Activated CD4-positive, alpha-beta T cell treated with anti-CD3 and anti-CD28 coated beads, Interleukin-2, amount 50 U/mL, for 16 hours (primary cell): ENCODE measurements at regions not wholly inside any gene's neighbourhood (a gene's known extent, or its start where the extent isn't known, plus 50 kb on each side); places are given as distances from the start of the nearest gene placed in this dataset.
"Not testable (repeated sequence)": the region's sequence is repeated elsewhere in the genome, so short reads cannot be mapped to it uniquely, and the experiment has no call there.

Experiments
- DNase-seq: peaks from one replicate; pipeline ENCODE4 v3.0.0-alpha.2; 2020

DNA sequence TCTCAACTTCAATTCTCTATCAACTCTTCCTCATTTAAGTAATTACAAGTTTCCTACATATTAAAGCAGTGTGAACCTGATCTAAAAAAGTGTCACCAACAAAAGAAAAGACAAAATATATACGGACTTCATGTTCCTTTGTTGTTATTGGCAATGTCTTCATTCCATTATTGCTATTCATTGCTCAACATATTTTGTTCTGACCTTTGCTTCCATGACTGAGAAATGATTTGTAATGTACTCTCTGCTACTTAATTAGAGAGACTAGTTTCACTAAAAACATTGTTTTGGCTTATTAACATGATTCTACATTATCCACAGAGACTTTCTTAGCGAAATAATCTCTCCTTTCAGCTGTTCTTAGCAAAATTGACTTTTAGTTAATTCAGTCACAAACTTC, 657.2 kb upstream of the ROBO1 start:
- no peak for DNase-seq

- DNase-seq, result no peak
Observed at GRCh38 chr3:80408030-80408721, 640.4 kb upstream of the ROBO1 start.

GRCh38 chr3:80405618-80406017, 637.8 kb upstream of the ROBO1 start:
- DNase-seq, result no peak

- peak; percentile 26 for DNase-seq
Observed at GRCh38 chr3:80395023-80395422, 627.2 kb upstream of the ROBO1 start.

DNA sequence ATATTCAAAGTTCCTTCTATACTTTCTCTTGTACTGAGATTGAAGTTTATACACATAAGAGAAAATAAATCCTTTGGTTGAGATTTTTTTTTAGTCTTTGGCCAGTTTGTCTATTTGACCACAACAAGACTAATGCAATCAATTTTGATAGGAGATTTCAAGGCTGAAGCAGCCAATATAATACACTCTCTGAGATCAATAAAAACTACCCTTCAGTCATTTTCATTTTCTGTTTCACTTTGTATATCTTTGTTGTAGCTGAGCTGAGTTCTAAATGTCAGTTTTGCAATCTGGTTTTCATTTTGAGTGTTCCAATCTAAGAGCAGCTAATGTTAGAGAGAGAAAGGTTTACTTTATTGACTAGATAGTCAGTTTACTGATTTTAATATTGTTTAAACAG, 623.8 kb upstream of the ROBO1 start:
- peak; percentile 3 for DNase-seq

DNA sequence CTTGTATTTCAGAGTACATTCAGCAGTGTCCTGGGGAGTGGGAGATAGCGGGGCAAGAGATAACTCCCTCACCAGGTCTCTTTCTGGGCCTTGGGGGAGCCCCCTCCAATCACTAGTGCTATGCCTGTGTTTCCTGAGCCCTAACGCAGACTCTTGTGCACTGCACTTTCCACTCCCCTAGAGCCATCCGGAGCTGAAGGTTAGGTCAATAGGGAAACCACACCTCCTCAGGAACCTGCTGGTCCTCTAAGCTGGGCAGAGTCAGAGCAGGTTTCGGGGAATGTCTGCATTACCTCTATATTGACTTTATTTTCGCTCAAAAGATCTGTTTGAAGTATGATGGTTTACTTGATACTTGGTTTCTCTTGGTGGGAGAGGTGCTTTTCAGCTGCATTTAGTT, 617.0 kb upstream of the ROBO1 start:
- no peak for DNase-seq

GRCh38 chr3:80374423-80374822, 606.6 kb upstream of the ROBO1 start:
- DNase-seq, result no peak

GRCh38 chr3:80368616-80369015, 600.8 kb upstream of the ROBO1 start:
- no peak for DNase-seq

DNA sequence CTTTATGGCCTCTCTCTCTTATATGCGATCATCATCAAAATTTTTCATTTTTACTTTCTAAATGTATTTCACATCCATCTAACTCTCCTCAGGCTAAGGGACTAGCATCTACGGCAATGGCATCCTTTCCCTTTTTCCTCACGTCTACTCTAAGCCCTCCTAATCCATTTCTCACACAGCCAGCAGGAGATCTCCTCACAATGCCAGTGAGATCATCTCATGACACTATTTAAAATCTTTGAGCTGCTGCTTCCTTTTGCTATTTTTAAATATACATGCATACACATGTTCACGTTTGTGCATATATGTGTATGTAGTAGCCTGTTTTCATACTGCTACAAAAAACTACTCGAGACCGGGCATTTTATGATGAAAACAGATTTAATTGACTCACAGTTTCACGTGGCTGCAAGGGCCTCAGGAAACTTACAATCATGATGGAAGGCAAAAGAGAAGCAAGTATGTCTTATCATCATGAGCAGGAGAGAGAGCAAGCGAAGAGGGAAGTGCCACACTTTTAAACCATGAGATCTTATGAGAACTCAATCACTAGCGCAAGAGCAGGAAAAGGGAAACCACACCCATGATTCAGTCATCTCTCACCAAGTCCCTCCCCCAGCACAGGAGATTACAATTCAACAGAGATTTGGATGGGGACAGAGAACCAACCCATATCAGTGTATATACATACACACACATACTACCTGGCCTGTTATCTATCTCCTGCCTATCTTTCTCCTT, 599.2 kb upstream of the ROBO1 start:
- no peak for DNase-seq

DNA sequence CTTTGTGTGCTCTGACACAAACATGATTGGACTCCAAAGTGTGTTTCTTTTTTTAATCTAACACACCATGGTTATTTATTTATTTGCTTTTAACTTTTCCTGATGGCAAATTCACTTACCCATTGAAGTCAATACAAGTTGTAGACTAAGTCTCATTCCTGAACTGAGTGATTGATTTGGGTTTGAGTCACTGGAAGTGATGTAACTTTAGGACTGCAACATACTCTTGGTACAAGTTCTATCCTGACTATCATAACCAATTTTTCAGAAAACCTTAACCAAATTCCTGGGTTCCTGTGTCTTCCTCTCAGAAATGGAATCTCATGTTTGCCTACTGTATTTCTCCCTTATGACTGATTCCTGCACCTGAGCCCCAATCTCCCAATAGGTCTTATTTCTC, 590.0 kb upstream of the ROBO1 start:
- DNase-seq, result no peak

GRCh38 chr3:80355144-80355543, 587.3 kb upstream of the ROBO1 start:
- no peak for DNase-seq

- no peak for DNase-seq
Observed at GRCh38 chr3:80351201-80351600, 583.4 kb upstream of the ROBO1 start.

GRCh38 chr3:80350771-80351170, 583.0 kb upstream of the ROBO1 start:
- no peak for DNase-seq

DNA sequence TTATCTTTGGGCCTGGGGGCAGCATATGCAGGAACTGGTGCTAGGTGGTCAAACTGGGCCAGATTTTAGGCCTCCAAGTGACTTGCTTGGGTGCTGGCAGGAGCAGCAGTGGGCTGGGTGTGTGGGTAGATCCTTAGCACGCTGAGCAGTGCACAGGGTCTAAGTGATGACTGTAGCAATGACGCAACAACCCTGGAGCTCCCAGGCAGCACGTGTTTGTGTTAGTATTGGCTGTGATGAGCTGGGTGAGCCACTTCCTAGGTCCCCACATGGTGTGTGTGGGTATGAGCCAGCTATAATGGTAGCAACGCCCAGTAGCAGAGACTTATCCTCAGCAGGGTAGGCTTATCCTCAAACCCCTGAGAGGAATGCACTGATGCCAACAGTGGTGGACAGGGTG, 570.6 kb upstream of the ROBO1 start:
- DNase-seq, result no peak

DNA sequence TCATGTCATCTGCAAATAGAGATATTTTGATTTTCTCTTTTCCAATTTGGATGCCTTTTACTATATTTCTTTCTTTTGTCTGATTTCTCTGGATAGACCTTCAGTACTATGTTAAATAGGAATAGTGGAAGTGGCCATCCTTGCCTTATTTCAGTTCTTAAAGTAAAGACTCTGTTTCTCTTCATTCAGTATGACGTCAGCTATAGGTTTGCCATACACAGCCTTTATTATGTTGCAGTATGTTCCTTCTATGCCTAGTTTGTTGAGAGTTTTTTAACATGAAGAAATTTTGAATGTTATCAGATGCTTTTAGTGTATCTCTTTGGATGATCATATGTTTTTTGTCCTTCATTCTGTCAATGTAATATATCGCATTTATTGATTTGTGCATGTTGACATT, 566.7 kb upstream of the ROBO1 start:
- DNase-seq, result no peak

DNA sequence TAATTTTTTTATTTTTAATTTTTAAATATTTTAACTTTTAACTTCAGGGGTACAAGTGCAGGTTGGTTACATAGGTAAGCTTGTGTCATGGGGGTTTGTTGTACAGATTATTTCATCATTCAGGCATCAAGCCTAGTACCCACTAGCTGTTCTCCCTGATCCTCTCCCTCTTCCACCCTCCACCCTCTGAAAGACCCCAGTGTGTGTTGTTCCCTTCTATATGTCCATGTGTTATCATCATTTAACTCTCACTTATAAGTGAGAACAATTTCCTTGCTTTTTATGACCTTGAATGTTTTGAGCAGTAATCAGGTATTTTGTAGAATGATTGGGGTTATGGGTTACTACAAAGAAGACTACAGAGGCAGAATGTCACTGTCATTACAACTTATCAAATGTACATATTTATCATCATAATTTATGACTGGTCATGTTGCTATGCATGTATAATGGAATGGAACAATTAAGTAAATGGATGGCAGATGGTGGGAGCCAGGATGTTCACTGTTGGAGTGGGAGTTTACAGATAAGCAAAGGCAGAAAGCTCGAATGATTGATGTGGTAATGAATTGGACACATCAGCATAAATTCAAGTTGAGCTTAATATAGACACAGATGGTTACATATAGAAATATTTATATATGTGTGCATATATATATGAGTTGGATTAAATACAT, 563.8 kb upstream of the ROBO1 start:
- no peak for DNase-seq

- DNase-seq, result not testable (repeated sequence)
Observed at GRCh38 chr3:80314541-80314940, 546.7 kb upstream of the ROBO1 start.

- DNase-seq, result no peak
Observed at GRCh38 chr3:80308637-80309036, 540.8 kb upstream of the ROBO1 start.

DNA sequence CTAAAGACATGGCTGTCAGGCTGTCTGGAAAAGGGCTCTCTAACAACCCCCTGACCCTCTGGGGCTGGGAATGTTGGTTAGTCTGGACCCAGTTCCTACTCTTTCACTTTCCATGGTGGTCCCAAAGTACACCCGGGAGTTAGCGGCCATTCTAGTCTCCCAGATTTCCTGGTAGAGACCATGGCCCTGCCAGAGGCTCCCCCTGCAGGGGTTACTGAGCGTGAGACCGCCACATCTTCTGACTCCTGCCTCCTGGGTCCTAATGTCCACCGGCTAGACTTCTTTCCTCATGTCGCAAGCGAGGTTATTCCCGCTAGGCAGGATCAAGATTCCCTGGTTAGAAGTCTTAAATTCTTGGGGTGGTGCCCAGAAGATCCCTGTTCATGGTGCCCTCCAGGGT, 540.0 kb upstream of the ROBO1 start:
- no peak for DNase-seq

DNA sequence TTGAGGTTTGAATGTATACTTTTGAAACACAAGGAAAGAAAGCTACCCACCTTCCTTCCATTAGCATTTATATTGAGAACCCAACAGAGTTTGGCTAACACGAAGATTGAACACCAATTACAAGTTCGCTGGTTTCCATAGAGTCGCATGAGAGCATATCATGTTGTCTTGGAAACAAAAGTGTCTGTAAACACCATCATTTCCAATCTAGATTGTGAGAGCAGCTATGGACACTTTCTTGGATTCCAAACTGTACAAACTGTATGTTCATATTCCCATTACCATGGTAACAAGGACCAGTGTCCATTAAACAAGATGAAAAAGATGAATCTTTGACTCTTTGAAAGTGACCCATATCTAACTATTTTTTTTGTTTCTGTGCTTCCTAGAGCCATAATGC, 529.9 kb upstream of the ROBO1 start:
- no peak for DNase-seq

DNA sequence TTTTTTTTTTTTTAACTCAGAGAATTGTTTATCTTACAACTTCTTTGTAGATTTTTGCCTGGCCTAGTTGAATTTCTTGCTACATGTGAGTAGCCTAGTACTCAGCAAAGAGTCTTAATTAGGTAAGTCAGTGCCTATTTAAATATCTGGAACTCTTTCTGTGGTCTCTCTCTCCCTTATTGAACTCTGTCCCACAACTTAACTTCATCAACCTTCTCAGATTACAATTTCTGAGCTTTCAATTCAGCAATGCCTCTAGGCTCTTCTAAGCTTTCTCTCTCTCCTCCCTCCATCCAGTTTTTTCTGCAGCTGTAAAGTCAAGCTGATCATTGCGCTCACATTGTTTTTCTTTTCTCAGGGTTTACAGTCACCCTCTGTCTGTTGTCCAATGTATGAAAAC, 517.6 kb upstream of the ROBO1 start:
- no peak for DNase-seq

GRCh38 chr3:80283783-80284182, 516.0 kb upstream of the ROBO1 start:
- no peak for DNase-seq

DNA sequence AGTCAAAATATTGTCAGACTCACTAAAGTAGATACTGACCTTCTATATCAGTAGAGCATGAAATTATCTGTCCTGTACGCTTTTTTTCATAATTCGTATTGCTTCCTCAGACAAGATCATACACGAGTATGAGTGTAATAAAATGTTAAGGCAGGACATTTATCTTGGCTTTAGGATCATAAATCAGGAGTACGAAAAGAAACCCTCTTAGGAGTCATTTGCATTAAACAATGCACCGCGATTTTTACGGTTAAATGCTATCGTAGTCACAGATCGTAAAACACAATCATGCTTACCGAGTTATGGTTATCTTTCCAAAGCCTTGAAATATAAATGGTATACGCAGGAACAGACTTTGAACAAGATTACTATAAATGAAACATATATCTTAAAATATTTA, 510.3 kb upstream of the ROBO1 start:
- DNase-seq, result no peak

GRCh38 chr3:80275120-80275519, 507.3 kb upstream of the ROBO1 start:
- DNase-seq, result no peak
